HCT116 (cell line): ENCODE measurements at regions not wholly inside any gene's neighbourhood (a gene's known extent, or its start where the extent isn't known, plus 50 kb on each side); places are given as distances from the start of the nearest gene placed in this dataset.

ENCODE experiments used
- CTCF ChIP-seq, 3 experiments: fragments of 200-600 bp in 1 of 3; sonication (generic) in 1 of 3; IDR thresholded peaks in 2 of 3; conservative IDR thresholded peaks in 1 of 3; 2 replicates each; pipeline ENCODE4 v1.5.1; 2012 to 2017; ENCODE audit warnings: low read depth in 2 of 3, low read length in 2 of 3, antibody characterized with exemption in 1 of 3, borderline replicate concordance in 1 of 3, control low read depth in 1 of 3, mild to moderate bottlenecking in 1 of 3, mixed read lengths in 1 of 3, mixed run types in 1 of 3, moderate library complexity in 1 of 3; ENCODE audit not compliant: insufficient read depth in 1 of 3
- FOSL1 ChIP-seq: IDR thresholded peaks from 2 replicates; pipeline ENCODE4 v1.6.1; 2012; ENCODE audit warnings: low read depth
- POLR2AphosphoS5 ChIP-seq: IDR thresholded peaks from 2 replicates; pipeline ENCODE4 v1.6.1; 2011; ENCODE audit warnings: mild to moderate bottlenecking, low read depth, low read length, moderate library complexity

GRCh38 chr10:123294109-123294508 lies 139.9 kb downstream of the BUB3 start:
- TF ChIP-seq POLR2AphosphoS5 = no peak
- TF ChIP-seq CTCF (IDR thresholded peaks at IDR 0.05 in 2 of 3, conservative IDR thresholded peaks at IDR 0.05 in 1 of 3; ENCODE audit: borderline replicate concordance in 1 of 3, insufficient read depth in 1 of 3, low read depth in 2 of 3, low read length in 2 of 3) = no peak
- TF ChIP-seq FOSL1 = no peak
